ENCODE measurements at regions not wholly inside any gene's neighbourhood (a gene's known extent, or its start where the extent isn't known, plus 50 kb on each side); places are given as distances from the start of the nearest gene placed in this dataset.

DNA sequence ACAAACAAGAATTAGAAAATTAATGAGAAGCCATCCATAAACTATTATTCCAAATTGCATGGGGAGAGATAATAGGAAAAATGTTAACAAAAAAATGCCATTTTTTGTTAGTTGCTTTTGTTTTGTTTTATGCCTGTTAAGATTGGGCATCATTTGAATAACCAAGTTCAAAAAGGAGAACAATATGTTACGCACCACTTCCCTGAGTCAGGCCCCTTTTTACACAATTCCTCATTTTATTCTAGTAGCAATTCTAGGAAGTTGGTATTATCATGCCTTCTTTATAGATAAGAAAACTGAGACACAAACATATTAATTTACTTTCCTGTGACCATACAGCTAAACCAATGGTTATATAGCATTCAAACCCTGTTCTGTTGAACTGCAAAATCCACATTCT lies 736.9 kb upstream of the CCDC54 start:
- no peak for DNase-seq

- no peak for DNase-seq
Observed at GRCh38 chr3:106642161-106642560, 735.1 kb upstream of the CCDC54 start.

DNA sequence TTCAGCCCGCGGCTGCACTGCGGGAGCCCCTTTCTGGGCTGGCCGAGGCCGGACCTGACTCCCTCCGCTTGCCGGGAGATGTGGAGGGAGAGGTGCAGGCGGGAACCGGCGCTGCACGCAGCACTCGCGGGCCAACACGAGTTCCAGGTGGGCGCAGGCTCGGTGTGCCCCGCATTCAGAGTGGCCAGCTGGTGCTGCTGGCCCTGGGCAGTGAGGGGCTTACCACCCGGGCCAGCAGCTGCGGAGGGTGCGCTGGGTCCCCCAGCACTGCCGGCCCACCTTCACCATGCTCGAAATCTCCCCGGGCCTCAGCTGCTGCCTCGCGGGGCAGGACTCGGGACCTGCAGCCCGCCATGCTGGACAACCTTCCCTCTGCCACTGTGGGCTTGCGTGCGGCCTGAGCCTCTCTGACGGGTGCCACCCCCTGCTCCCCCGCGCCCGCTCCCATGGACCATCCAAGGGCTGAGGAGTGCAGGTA lies 733.5 kb upstream of the CCDC54 start:
- no peak for DNase-seq

GRCh38 chr3:106673926-106674569 lies 703.2 kb upstream of the CCDC54 start:
- no peak for DNase-seq

- DNase-seq, result no peak
Observed at GRCh38 chr3:106675451-106675850, 701.8 kb upstream of the CCDC54 start.

DNA sequence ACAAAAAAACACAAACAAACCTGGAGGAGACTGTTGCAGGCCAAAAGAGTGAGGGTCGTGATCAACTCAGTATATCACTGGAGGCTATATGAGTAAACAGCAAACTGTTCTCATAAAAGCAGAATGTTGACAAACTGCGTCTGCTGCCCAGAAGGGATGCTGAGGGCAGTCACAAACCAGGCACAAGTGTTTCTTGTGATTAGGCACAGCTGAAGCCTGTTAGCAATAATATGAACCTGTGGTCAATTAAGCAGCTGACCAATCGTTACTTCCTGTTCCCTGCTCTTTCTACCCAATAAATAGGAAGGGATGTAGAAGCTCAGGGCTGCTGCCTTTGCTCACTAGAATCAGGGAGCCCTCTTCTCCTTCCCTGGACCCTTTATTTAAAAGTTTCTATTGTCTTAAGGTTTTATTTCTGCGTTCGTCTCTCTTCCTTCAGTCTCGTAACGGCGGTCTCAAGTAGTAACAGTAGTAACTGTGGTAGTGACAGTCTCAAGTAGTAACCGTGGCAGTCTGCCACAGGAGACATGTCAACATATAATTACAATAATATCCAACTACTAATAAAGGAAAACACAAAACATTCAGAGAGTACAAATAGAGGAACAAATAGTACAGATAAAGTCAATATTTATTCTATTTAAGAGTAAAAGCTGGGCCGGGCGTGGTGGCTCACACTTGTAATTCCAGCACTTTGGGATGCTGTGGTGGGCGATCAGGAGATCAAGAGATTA lies 698.4 kb upstream of the CCDC54 start:
- no peak for DNase-seq

DNA sequence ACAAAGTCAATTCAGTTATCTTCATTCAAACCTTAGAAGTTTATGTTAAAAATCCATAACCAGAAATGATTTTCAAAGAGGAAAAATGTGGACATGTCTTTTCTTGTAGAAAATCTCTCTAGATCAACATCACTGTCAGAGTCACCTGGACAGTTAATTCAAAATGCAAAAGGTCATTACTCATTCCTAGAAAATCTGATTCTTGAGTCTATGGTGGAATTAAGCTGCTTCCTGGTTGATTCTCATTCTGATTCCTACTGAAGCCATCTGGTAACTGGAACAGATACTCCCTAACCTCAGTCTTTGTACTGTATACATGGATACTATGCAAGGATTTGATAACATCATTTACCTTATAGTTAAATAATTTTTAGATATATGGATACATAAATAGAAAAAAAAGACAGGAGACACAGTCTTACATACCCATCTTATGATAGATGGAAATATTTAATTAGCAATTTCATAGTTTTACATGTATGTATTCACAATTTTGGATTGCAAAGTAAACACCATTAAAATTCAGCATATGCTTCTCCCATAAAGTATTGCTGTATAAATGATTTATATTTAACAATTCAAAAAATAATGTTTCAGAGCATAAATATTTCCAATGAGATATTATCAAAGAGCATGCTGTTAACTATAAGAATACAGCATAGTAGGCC lies 693.2 kb upstream of the CCDC54 start:
- no peak for DNase-seq

DNA sequence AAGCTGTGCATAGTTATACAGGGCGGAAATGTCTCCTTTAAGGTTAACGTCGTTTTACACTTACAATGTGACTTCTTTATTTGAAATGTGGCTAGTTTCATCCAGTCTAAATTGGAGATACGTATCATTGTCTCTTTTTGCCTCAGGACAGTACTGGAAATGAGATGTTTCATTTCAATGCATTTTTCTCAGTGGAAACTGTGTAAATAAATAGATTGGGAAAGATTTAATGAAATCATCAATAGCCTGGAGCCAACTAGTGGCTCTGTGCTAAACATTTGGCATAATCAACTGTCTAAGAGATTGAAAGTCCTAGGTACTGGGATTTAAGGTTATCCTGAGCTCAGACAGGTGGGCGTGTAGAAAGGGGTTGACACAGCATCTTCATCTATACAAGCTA lies 691.5 kb upstream of the CCDC54 start:
- DNase-seq, result no peak

GRCh38 chr3:106687905-106688304 lies 689.3 kb upstream of the CCDC54 start:
- DNase-seq, result no peak

DNA sequence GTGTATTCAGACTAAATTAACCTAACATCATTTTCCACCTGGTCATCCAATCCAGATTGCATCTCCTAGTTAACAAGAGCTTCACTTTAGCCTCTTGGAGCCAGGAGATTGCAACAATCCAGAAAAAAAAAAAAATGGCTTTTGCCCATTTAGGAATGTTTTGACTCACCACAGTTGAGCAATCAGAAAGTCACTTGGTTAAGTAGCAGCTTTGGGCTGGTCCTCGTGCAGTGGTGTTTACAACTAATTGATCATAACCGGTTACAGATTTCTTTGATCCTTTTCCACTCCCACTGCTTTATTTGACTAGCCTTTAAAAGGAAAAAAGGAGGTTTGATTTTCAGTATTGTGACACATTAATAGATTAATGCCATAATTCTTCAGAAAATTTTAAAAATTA lies 688.8 kb upstream of the CCDC54 start:
- no peak for DNase-seq

DNA sequence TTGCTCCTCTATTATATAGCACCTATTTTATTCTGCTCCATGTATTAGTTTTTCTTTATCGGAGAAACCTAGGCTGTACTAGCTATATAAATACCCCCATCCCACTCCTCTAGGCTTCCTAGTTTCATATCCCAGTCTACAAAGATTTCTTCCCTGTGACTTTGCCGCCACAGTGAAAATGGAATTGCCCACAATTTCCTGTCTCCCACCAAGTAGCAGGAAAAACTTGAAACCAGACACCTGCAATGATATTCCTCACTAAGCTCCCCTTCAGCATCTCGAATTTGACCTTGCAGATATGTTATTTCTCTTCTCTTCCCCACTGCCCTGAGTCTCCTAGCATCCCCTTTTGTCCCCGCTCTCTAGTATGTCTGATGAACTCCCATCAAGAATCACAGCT lies 685.8 kb upstream of the CCDC54 start:
- DNase-seq, result no peak

GRCh38 chr3:106692624-106693023 lies 684.6 kb upstream of the CCDC54 start:
- DNase-seq, result no peak

GRCh38 chr3:106699122-106699521 lies 678.1 kb upstream of the CCDC54 start:
- no peak for DNase-seq

DNA sequence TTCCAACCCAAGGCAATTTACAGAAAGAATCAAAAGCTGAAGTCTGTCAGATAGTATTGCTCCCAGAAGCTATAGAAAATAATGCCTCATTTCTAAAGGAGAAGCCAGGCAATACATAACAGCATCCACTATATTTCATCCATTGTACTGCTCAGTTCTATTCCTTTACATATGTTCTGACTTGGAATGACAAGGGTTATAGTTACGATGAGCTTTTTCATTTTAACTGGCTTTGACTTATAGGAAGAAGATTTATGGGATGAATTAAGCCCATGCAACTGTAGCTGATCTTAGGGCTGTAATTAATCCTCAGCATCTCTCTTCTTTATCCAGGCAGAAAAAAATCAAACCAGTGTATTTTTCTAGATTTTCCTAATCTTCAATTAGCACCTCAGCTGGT lies 676.3 kb upstream of the CCDC54 start:
- no peak for DNase-seq

- no peak for DNase-seq
Observed at GRCh38 chr3:106703524-106703923, 673.7 kb upstream of the CCDC54 start.

- no peak for DNase-seq
Observed at GRCh38 chr3:106707347-106707746, 669.9 kb upstream of the CCDC54 start.

GRCh38 chr3:106710596-106710995 lies 666.6 kb upstream of the CCDC54 start:
- no peak for DNase-seq

- DNase-seq, result no peak
Observed at GRCh38 chr3:106711650-106712049, 665.6 kb upstream of the CCDC54 start.

DNA sequence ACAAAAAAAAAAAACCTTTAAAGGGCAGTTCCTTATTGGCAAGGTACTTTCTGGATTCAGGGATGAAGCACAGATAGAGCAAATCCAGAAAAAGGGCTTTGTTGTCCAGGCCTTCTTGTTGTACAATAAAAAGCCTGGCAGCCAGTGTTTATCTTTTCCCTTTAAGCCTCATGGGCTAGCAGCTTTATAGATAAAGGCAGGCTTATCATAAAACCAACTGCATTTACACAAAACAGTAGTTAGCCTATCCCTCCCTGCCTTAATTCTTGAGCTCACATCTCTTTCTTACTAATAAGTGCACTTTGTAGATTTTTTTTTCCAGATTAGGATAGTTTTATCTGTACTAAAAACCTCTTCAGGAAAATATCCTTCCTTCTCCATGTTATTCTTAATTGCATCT lies 662.8 kb upstream of the CCDC54 start:
- no peak for DNase-seq

DNA sequence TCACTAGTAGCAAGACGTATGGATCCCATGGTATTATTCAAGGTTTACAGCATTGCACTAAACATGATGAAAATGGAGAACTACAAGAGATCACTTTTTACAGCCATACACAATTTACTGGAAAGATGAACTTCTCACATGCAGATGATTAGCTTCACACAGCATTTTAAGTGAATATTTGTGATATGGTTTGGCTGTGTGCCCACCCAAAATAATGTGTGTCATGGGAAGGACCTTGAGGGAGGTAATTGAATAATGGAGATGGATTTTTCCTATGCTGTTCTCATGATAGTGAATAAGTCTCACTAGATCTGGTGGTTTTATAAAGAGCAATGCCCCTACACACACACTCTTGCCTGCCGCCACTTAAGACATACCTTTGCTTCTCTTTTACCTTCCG lies 662.0 kb upstream of the CCDC54 start:
- no peak for DNase-seq

GRCh38 chr3:106717178-106717780 lies 660.0 kb upstream of the CCDC54 start:
- DNase-seq, result no peak

DNA sequence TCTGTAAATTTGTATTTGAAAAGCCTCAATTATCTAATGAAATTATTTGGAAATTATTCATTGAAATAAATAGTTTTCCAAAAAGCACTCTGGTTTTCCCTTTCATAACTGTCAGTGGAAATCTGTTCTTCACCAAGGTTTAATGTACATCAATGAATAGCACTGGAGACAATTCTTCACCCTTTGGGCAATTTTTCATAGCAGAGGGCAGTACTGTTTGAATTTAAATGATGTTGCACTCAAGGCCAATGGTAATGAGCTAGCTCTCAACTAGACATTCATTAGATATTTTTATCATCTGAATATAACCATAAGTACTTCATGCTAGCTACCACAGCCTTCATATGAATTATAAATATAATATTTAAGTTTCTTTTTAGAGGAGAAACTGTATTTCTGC lies 658.2 kb upstream of the CCDC54 start:
- no peak for DNase-seq

- no peak for DNase-seq
Observed at GRCh38 chr3:106719583-106719982, 657.7 kb upstream of the CCDC54 start.

- DNase-seq, result no peak
Observed at GRCh38 chr3:106720510-106720909, 656.7 kb upstream of the CCDC54 start.
